SK-N-SH (cell line): ENCODE measurements at regions not wholly inside any gene's neighbourhood (a gene's known extent, or its start where the extent isn't known, plus 50 kb on each side); places are given as distances from the start of the nearest gene placed in this dataset.

Experiments used
- FOSL2 ChIP-seq: IDR thresholded peaks from 2 replicates; pipeline ENCODE4 v1.4.0; 2012; ENCODE audit warnings: low read depth, mild to moderate bottlenecking, moderate library complexity, borderline replicate concordance
- POLR2AphosphoS5 ChIP-seq: IDR thresholded peaks from 2 replicates; pipeline ENCODE4 v1.6.1; 2012; ENCODE audit warnings: low read depth, low read length
- RXRA ChIP-seq: IDR thresholded peaks from 2 replicates; pipeline ENCODE4 v1.4.0; 2012; ENCODE audit warnings: low read depth, mild to moderate bottlenecking, borderline replicate concordance
- SIN3A ChIP-seq: IDR thresholded peaks from 2 replicates; pipeline ENCODE4 v1.6.1; 2012; ENCODE audit warnings: low read depth, mild to moderate bottlenecking, low read length, moderate library complexity, borderline replicate concordance
- TEAD4 ChIP-seq: IDR thresholded peaks from 2 replicates; pipeline ENCODE4 v1.4.0; 2012; ENCODE audit warnings: mild to moderate bottlenecking, borderline replicate concordance; ENCODE audit not compliant: insufficient read depth
- TF ChIP-seq, protein P1 (sequence below): IDR thresholded peaks from 2 replicates; pipeline ENCODE4 v1.4.0; 2012; ENCODE audit warnings: low read depth, borderline replicate concordance
- TF ChIP-seq, protein P2 (sequence below): fragments of 200-600 bp; sonication (generic); IDR thresholded peaks from 2 replicates; pipeline ENCODE4 v1.6.1; 2017; ENCODE audit warnings: antibody characterized with exemption, mild to moderate bottlenecking, moderate library complexity

DNA sequence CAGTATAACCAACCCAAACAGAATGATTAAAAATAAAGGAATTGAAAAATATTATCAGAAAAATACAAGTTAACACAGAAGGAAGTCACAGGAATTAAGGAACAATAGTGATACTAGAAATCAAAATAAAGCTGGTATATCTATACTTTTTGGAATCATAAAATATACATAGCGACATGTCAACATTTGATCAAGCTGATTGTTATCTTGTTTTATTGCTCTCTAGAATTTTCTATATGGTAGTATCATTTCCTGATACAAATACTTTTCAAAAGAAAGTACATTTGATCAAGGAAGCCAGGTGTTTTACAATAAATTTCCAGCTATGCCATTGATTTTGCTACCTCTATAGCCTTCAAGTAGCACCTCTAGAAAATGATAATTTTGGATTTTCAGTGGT lies 489.5 kb upstream of the PKN2 start:
- TF ChIP-seq, protein P1, sequence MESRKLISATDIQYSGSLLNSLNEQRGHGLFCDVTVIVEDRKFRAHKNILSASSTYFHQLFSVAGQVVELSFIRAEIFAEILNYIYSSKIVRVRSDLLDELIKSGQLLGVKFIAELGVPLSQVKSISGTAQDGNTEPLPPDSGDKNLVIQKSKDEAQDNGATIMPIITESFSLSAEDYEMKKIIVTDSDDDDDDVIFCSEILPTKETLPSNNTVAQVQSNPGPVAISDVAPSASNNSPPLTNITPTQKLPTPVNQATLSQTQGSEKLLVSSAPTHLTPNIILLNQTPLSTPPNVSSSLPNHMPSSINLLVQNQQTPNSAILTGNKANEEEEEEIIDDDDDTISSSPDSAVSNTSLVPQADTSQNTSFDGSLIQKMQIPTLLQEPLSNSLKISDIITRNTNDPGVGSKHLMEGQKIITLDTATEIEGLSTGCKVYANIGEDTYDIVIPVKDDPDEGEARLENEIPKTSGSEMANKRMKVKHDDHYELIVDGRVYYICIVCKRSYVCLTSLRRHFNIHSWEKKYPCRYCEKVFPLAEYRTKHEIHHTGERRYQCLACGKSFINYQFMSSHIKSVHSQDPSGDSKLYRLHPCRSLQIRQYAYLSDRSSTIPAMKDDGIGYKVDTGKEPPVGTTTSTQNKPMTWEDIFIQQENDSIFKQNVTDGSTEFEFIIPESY: no peak
- TF ChIP-seq SIN3A (no peak), TEAD4 (no peak), RXRA (no peak), FOSL2 (no peak), POLR2AphosphoS5 (no peak)
- TF ChIP-seq, protein P2, sequence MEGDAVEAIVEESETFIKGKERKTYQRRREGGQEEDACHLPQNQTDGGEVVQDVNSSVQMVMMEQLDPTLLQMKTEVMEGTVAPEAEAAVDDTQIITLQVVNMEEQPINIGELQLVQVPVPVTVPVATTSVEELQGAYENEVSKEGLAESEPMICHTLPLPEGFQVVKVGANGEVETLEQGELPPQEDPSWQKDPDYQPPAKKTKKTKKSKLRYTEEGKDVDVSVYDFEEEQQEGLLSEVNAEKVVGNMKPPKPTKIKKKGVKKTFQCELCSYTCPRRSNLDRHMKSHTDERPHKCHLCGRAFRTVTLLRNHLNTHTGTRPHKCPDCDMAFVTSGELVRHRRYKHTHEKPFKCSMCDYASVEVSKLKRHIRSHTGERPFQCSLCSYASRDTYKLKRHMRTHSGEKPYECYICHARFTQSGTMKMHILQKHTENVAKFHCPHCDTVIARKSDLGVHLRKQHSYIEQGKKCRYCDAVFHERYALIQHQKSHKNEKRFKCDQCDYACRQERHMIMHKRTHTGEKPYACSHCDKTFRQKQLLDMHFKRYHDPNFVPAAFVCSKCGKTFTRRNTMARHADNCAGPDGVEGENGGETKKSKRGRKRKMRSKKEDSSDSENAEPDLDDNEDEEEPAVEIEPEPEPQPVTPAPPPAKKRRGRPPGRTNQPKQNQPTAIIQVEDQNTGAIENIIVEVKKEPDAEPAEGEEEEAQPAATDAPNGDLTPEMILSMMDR: no peak
